Fibroblast of lung (primary cell): ENCODE measurements at regions not wholly inside any gene's neighbourhood (a gene's known extent, or its start where the extent isn't known, plus 50 kb on each side); places are given as distances from the start of the nearest gene placed in this dataset.

Source experiments
- DNase-seq, 2 donors: peaks; one replicate each; pipeline versions ENCODE4 v3.0.0 to v3.0.0-alpha.2; 2010; ENCODE audit warnings: low read depth in 2 of 2
- H2AFZ ChIP-seq: 2 replicates; pipeline ENCODE4 v1.5.1; 2012; ENCODE audit warnings: low read length, control low read depth, inconsistent platforms
- H3K27ac ChIP-seq: 2 replicates; pipeline ENCODE4 v1.5.1; 2011; ENCODE audit warnings: low read length, control low read depth; ENCODE audit not compliant: insufficient read depth
- H3K27me3 ChIP-seq: 2 replicates; pipeline ENCODE4 v1.5.1; 2011; ENCODE audit warnings: mild to moderate bottlenecking, low read length; ENCODE audit not compliant: control insufficient read depth, insufficient read depth
- H3K36me3 ChIP-seq: 2 replicates; pipeline ENCODE4 v1.5.1; 2011; ENCODE audit warnings: low read length; ENCODE audit not compliant: control insufficient read depth, insufficient read depth
- H3K4me1 ChIP-seq: 2 replicates; pipeline ENCODE4 v1.5.1; 2011; ENCODE audit warnings: low read length; ENCODE audit not compliant: control insufficient read depth, insufficient read depth; ENCODE audit errors: extremely low read depth
- H3K4me2 ChIP-seq: 2 replicates; pipeline ENCODE4 v1.5.1; 2011; ENCODE audit warnings: low read length, control low read depth; ENCODE audit not compliant: insufficient read depth; ENCODE audit errors: extremely low read depth
- H3K4me3 ChIP-seq, 4 experiments: fragments of 200-600 bp in 1 of 4; sonication (generic) in 1 of 4; replicated peaks in 1 of 4; 2 replicates each; pipeline ENCODE4 v1.5.1; 2011 to 2016; ENCODE audit warnings: low read length in 4 of 4, low read depth in 3 of 4, mild to moderate bottlenecking in 3 of 4, control low read depth in 2 of 4, inconsistent platforms in 1 of 4, mixed read lengths in 1 of 4; ENCODE audit not compliant: insufficient read depth in 1 of 4; ENCODE audit errors: control extremely low read depth in 1 of 4
- H3K79me2 ChIP-seq: 2 replicates; pipeline ENCODE4 v1.5.1; 2012; ENCODE audit warnings: mild to moderate bottlenecking, low read length, inconsistent platforms; ENCODE audit not compliant: control insufficient read depth, insufficient read depth
- H3K9ac ChIP-seq: 2 replicates; pipeline ENCODE4 v1.5.1; 2011; ENCODE audit warnings: mild to moderate bottlenecking, low read length, control low read depth; ENCODE audit not compliant: insufficient read depth
- H3K9me3 ChIP-seq: 2 replicates; pipeline ENCODE4 v1.5.1; 2012; ENCODE audit warnings: low read depth, low read length; ENCODE audit not compliant: control insufficient read depth, insufficient read depth
- H4K20me1 ChIP-seq: 2 replicates; pipeline ENCODE4 v1.5.1; 2011; ENCODE audit warnings: low read length; ENCODE audit not compliant: control insufficient read depth, insufficient read depth; ENCODE audit errors: extremely low read depth
- EZH2 ChIP-seq: IDR thresholded peaks from 2 replicates; pipeline ENCODE4 v1.5.1; 2012; ENCODE audit warnings: low read length, control low read depth, mild to moderate bottlenecking; ENCODE audit errors: missing control alignments
- TF ChIP-seq, protein P1 (sequence below), 2 donors: IDR thresholded peaks in 1 of 2; conservative IDR thresholded peaks in 1 of 2; 1 replicate in 1 of 2; 2 replicates in 1 of 2; pipeline ENCODE4 v1.5.1; 2011 to 2012; ENCODE audit warnings: low read length in 2 of 2, control low read depth in 1 of 2, inconsistent platforms in 1 of 2, low read depth in 1 of 2, mild to moderate bottlenecking in 1 of 2

DNA sequence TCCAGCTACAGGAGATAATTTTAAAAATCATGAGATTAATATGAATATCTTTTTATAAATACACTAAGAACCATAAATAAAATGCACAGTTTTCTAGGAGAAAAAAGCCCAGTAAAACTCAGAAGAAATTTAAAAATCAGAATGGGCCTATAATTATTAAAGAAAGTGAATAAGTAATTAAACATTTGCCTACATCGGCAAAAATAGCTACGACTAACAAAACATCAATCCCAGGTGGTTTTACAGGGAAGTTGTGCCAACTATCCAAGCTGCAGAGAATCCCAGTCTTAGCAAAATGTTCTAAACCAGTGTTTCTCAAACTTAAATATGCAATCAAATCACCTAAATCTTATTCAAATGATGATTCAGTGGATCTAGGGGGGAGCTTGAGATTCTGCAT, 180.0 kb downstream of the TRIM29 start:
- no peaks in the 10 kb centered on the region for H4K20me1 ChIP-seq
- H3K4me3 ChIP-seq = no peak overlapping the region
- H3K27ac ChIP-seq = no peak overlapping the region
- H3K27me3 ChIP-seq = no peaks in the 10 kb centered on the region
- no peak overlapping the region for H2AFZ ChIP-seq
- H3K9ac ChIP-seq = no peak overlapping the region
- H3K9me3 ChIP-seq = no peaks in the 10 kb centered on the region
- no peak for TF ChIP-seq EZH2
- TF ChIP-seq, protein P1, sequence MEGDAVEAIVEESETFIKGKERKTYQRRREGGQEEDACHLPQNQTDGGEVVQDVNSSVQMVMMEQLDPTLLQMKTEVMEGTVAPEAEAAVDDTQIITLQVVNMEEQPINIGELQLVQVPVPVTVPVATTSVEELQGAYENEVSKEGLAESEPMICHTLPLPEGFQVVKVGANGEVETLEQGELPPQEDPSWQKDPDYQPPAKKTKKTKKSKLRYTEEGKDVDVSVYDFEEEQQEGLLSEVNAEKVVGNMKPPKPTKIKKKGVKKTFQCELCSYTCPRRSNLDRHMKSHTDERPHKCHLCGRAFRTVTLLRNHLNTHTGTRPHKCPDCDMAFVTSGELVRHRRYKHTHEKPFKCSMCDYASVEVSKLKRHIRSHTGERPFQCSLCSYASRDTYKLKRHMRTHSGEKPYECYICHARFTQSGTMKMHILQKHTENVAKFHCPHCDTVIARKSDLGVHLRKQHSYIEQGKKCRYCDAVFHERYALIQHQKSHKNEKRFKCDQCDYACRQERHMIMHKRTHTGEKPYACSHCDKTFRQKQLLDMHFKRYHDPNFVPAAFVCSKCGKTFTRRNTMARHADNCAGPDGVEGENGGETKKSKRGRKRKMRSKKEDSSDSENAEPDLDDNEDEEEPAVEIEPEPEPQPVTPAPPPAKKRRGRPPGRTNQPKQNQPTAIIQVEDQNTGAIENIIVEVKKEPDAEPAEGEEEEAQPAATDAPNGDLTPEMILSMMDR (conservative IDR thresholded peaks at IDR 0.05 in 1 of 2, IDR thresholded peaks at IDR 0.05 in 1 of 2; ENCODE audit: low read depth in 1 of 2, low read length in 2 of 2) = no peak
- no peaks in the 10 kb centered on the region for H3K79me2 ChIP-seq
- no peaks in the 10 kb centered on the region for H3K4me1 ChIP-seq
- H3K4me2 ChIP-seq = no peak overlapping the region
- no peaks in the 10 kb centered on the region for H3K36me3 ChIP-seq
- DNase-seq = no peak

DNA sequence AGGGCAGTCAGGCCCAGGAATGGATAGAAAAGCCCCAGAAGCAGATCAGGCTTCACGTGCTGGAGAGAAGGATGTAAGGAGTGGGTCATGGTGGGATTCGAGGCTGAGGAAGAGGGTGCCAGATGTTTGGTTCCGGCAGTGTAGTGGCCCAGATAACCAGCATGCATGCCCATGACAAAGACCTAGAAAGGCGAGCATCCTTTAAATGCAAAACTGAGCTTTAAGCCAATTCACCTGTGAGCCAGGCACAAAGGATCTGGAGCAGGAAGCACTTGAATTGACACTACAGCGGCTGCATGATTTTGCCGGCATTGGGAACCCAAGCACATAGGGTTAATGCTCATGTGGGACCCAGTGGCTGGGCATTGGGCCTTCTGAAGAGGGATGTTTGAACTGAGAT, 185.5 kb downstream of the TRIM29 start:
- Histone ChIP-seq H3K79me2 (no peaks in the 10 kb centered on the region), H2AFZ (no peak overlapping the region), H3K9me3 (no peaks in the 10 kb centered on the region), H3K4me2 (no peak overlapping the region), H3K27me3 (no peaks in the 10 kb centered on the region), H3K27ac (no peak overlapping the region), H4K20me1 (no peaks in the 10 kb centered on the region), H3K9ac (no peak overlapping the region), H3K36me3 (no peaks in the 10 kb centered on the region), H3K4me1 (no peaks in the 10 kb centered on the region), H3K4me3 (no peak overlapping the region)
- no peak for DNase-seq
- TF ChIP-seq EZH2 = no peak
- TF ChIP-seq, protein P1 (conservative IDR thresholded peaks at IDR 0.05 in 1 of 2, IDR thresholded peaks at IDR 0.05 in 1 of 2; ENCODE audit: low read depth in 1 of 2, low read length in 2 of 2) = no peak

DNA sequence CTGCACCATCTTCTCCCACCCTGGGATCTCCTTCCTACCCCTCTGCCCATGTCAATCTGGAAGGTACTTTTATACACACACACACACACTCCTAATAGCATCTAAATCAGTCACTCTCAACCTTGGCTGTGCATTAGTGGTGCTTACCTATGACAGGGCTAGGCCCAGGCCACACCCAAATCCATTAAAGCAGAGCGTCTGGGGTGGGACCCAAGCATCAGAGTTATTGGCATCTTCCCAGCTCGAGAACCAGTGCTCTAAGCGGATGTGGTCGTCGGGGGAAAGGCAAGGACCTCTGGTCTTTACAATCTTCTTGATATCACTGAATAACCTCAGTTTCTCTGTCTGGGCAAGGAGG, 194.6 kb downstream of the TRIM29 start:
- TF ChIP-seq EZH2 = no peak
- TF ChIP-seq, protein P1 (conservative IDR thresholded peaks at IDR 0.05 in 1 of 2, IDR thresholded peaks at IDR 0.05 in 1 of 2; ENCODE audit: low read depth in 1 of 2, low read length in 2 of 2) = no peak
- DNase-seq = no peak
- no peaks in the 10 kb centered on the region for H3K4me1 ChIP-seq

More for the DNA sequence above, 194.6 kb downstream of the TRIM29 start:
- Histone ChIP-seq H4K20me1 (no peaks in the 10 kb centered on the region), H3K27ac (no peak overlapping the region), H3K36me3 (no peaks in the 10 kb centered on the region), H3K4me3 (no peak overlapping the region), H3K9me3 (no peaks in the 10 kb centered on the region), H3K9ac (no peak overlapping the region), H3K79me2 (no peaks in the 10 kb centered on the region), H3K4me2 (no peak overlapping the region), H2AFZ (no peak overlapping the region), H3K27me3 (no peaks in the 10 kb centered on the region)
